Right lobe of liver (tissue), 4 donors: ENCODE measurements at regions not wholly inside any gene's neighbourhood (a gene's known extent, or its start where the extent isn't known, plus 50 kb on each side); places are given as distances from the start of the nearest gene placed in this dataset.

Source experiments
- CTCF ChIP-seq, 4 donors: fragments of 200-600 bp in 3 of 4; fragments of 450-650 bp in 1 of 4; IDR thresholded peaks; one replicate each; pipeline versions ENCODE4 v1.5.1 to v1.8.0; 2016 to 2022; ENCODE audit warnings: antibody characterized with exemption in 4 of 4, mild to moderate bottlenecking in 2 of 4
- POLR2A ChIP-seq: fragments of 450-650 bp; IDR thresholded peaks from one replicate; pipeline ENCODE4 v1.6.1; 2017; ENCODE audit warnings: antibody characterized with exemption, mild to moderate bottlenecking
- donor health status: DM: no; HTN: no; CAD: no.
- donor health status: DM: no; HTN: no; CAD: no.
- donor health status: DM: no; HTN: yes; CAD: no.

- TF ChIP-seq CTCF (IDR thresholded peaks at IDR 0.05) (no peak), POLR2A (no peak)
Observed at GRCh38 chr15:29446480-29446879, 176.9 kb upstream of the NSMCE3 start.
